ENCODE measurements at regions not wholly inside any gene's neighbourhood (a gene's known extent, or its start where the extent isn't known, plus 50 kb on each side); places are given as distances from the start of the nearest gene placed in this dataset.

DNA sequence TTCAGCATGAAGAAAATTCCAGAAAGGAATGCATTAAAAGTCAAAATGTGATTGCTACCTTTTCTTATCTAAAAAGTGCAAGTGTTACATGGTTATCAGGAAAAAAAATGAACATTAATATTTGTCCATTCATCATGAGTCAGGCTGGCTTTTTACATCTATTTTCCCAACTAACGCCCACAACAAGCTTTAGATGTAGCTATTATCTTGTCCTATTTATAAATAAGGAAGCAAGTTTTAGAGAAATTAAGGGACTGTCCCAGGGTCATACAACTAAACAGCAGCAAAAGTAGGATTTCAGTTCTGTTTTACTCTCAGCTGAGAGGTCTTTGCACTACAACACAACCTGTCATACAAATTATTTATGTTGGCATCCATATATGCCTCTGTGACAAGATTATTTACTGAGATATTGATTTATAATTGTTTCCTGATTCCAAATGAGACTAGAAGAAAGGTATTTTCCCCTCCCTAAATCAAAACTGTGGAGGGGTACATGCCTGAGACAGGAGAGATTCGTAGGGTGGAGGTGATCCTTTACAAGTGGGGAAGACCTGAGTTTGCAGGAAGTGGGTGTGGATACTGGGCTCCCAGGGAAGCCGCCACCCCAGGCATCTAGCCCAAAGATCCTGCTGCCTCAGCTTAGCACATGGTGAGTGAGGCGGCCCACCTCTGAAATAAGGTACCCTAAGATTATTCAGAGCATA, 57.2 kb upstream of the ARID5B start:
- POLR2A ChIA-PET, result no interaction called here
- no peak overlapping the region for H2AFZ ChIP-seq (ENCODE audit: low read depth)

More for the DNA sequence above, 57.2 kb upstream of the ARID5B start:
- Histone ChIP-seq H3K4me1 (ENCODE audit: control insufficient read depth in 1 of 2, insufficient read depth in 2 of 2, low read depth in 1 of 2, low read length in 1 of 2) (peaks cover 0 to 43% of the 10 kb centered on the region in 2 experiments; a peak in 3 of 4 replicates), H4K20me1 (ENCODE audit: insufficient read depth) (no peaks in the 10 kb centered on the region), H3K4me3 (ENCODE audit: low read depth in 2 of 2, low read length in 1 of 2) (no peak overlapping the region), H3K9ac (no peak overlapping the region), H3K4me2 (no peak overlapping the region), H3K27me3 (ENCODE audit: insufficient read depth) (no peaks in the 10 kb centered on the region), H3K27ac (ENCODE audit: low read depth in 2 of 2, low read length in 1 of 2) (no peak overlapping the region; a peak in 1 of 4 replicates), H3K9me2 (no peaks in the 10 kb centered on the region), H3K79me2 (ENCODE audit: insufficient read depth) (no peaks in the 10 kb centered on the region), H3F3A (replicated peaks; ENCODE audit: insufficient read depth) (peaks cover 33% of the 10 kb centered on the region), H3K36me3 (replicated peaks in 1 of 2; ENCODE audit: control insufficient read depth in 1 of 2, insufficient read depth in 2 of 2, low read length in 1 of 2) (no peaks in the 10 kb centered on the region), H3K9me3 (no peaks in the 10 kb centered on the region)
- 86% methylated on average over 4 of the region's 4 CpGs for WGBS (ENCODE audit: low lambda C conversion rate)
- DNase-seq, result no peak
- CTCF ChIA-PET, result interaction anchor here (1.3 to 1.4 kb wide), 3 partner anchors 24 to 129 kb away, joined by 3 to 5 read pairs (median 3); no protein-coding TSS in a partner anchor
- TF ChIP-seq, protein P1, sequence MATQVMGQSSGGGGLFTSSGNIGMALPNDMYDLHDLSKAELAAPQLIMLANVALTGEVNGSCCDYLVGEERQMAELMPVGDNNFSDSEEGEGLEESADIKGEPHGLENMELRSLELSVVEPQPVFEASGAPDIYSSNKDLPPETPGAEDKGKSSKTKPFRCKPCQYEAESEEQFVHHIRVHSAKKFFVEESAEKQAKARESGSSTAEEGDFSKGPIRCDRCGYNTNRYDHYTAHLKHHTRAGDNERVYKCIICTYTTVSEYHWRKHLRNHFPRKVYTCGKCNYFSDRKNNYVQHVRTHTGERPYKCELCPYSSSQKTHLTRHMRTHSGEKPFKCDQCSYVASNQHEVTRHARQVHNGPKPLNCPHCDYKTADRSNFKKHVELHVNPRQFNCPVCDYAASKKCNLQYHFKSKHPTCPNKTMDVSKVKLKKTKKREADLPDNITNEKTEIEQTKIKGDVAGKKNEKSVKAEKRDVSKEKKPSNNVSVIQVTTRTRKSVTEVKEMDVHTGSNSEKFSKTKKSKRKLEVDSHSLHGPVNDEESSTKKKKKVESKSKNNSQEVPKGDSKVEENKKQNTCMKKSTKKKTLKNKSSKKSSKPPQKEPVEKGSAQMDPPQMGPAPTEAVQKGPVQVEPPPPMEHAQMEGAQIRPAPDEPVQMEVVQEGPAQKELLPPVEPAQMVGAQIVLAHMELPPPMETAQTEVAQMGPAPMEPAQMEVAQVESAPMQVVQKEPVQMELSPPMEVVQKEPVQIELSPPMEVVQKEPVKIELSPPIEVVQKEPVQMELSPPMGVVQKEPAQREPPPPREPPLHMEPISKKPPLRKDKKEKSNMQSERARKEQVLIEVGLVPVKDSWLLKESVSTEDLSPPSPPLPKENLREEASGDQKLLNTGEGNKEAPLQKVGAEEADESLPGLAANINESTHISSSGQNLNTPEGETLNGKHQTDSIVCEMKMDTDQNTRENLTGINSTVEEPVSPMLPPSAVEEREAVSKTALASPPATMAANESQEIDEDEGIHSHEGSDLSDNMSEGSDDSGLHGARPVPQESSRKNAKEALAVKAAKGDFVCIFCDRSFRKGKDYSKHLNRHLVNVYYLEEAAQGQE (IDR thresholded peaks at IDR 0.05; ENCODE audit: low read depth, low read length), result no peak
- TF ChIP-seq RFX5 (IDR thresholded peaks at IDR 0.05; ENCODE audit: low read length) (no peak), FOSL2 (IDR thresholded peaks at IDR 0.05; ENCODE audit: borderline replicate concordance, low read depth) (no peak), JUND (IDR thresholded peaks at IDR 0.05) (no peak), POLR2AphosphoS5 (IDR thresholded peaks at IDR 0.05; ENCODE audit: low read depth, low read length) (no peak), SMC3 (IDR thresholded peaks at IDR 0.05; ENCODE audit: low read depth, low read length) (no peak), FOXM1 (IDR thresholded peaks at IDR 0.05; ENCODE audit: low read depth) (no peak), RCOR1 (IDR thresholded peaks at IDR 0.05; ENCODE audit: low read length) (no peak), TEAD4 (IDR thresholded peaks at IDR 0.05; ENCODE audit: borderline replicate concordance, insufficient read depth) (no peak), GATA2 (CRISPR knock-in tag; IDR thresholded peaks at IDR 0.05) (no peak), MEF2A (IDR thresholded peaks at IDR 0.05; ENCODE audit: borderline replicate concordance, low read depth) (no peak), TCF12 (IDR thresholded peaks at IDR 0.05) (no peak)
- TF ChIP-seq, protein P2, sequence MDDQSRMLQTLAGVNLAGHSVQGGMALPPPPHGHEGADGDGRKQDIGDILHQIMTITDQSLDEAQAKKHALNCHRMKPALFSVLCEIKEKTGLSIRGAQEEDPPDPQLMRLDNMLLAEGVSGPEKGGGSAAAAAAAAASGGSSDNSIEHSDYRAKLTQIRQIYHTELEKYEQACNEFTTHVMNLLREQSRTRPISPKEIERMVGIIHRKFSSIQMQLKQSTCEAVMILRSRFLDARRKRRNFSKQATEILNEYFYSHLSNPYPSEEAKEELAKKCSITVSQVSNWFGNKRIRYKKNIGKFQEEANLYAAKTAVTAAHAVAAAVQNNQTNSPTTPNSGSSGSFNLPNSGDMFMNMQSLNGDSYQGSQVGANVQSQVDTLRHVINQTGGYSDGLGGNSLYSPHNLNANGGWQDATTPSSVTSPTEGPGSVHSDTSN (IDR thresholded peaks at IDR 0.05), result no peak
- TF ChIP-seq, protein P3, sequence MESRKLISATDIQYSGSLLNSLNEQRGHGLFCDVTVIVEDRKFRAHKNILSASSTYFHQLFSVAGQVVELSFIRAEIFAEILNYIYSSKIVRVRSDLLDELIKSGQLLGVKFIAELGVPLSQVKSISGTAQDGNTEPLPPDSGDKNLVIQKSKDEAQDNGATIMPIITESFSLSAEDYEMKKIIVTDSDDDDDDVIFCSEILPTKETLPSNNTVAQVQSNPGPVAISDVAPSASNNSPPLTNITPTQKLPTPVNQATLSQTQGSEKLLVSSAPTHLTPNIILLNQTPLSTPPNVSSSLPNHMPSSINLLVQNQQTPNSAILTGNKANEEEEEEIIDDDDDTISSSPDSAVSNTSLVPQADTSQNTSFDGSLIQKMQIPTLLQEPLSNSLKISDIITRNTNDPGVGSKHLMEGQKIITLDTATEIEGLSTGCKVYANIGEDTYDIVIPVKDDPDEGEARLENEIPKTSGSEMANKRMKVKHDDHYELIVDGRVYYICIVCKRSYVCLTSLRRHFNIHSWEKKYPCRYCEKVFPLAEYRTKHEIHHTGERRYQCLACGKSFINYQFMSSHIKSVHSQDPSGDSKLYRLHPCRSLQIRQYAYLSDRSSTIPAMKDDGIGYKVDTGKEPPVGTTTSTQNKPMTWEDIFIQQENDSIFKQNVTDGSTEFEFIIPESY (IDR thresholded peaks at IDR 0.05; ENCODE audit: borderline replicate concordance, low read depth), result no peak
- TF ChIP-seq, protein P4, sequence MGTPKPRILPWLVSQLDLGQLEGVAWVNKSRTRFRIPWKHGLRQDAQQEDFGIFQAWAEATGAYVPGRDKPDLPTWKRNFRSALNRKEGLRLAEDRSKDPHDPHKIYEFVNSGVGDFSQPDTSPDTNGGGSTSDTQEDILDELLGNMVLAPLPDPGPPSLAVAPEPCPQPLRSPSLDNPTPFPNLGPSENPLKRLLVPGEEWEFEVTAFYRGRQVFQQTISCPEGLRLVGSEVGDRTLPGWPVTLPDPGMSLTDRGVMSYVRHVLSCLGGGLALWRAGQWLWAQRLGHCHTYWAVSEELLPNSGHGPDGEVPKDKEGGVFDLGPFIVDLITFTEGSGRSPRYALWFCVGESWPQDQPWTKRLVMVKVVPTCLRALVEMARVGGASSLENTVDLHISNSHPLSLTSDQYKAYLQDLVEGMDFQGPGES (IDR thresholded peaks at IDR 0.05; ENCODE audit: low read depth, low read length), result no peak
- TF ChIP-seq, protein P5, sequence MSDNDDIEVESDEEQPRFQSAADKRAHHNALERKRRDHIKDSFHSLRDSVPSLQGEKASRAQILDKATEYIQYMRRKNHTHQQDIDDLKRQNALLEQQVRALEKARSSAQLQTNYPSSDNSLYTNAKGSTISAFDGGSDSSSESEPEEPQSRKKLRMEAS (IDR thresholded peaks at IDR 0.05; ENCODE audit: low read depth), result no peak
- TF ChIP-seq, protein P6, sequence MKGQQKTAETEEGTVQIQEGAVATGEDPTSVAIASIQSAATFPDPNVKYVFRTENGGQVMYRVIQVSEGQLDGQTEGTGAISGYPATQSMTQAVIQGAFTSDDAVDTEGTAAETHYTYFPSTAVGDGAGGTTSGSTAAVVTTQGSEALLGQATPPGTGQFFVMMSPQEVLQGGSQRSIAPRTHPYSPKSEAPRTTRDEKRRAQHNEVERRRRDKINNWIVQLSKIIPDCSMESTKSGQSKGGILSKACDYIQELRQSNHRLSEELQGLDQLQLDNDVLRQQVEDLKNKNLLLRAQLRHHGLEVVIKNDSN (IDR thresholded peaks at IDR 0.05; ENCODE audit: borderline replicate concordance, low read depth), result no peak
